PC-9 (cell line): ENCODE measurements at regions not wholly inside any gene's neighbourhood (a gene's known extent, or its start where the extent isn't known, plus 50 kb on each side); places are given as distances from the start of the nearest gene placed in this dataset.

Experiments
- BruUV-seq: library from RNA; stranded (reverse); fragments of 400-500 nt; replicated peaks from 2 replicates; lab custom pipeline; 2021; lab: Mats Ljungman, UMichigan
- CTCF ChIA-PET: fragments of 300-600 bp; sonication (Branson Sonifier 250); formaldehyde crosslinking; loops from one replicate; lab custom pipeline; 2022; ENCODE audit warnings: antibody characterized with exemption; lab: Charles Lee
- POLR2A ChIA-PET: fragments of 300-600 bp; sonication (Branson Sonifier 250); formaldehyde crosslinking; loops from one replicate; lab custom pipeline; 2022; ENCODE audit warnings: antibody characterized with exemption; ENCODE audit not compliant: unreplicated experiment; lab: Charles Lee
- DNase-seq, 2 experiments: peaks; one replicate each; pipeline versions ENCODE4 v3.0.0 to v3.0.0-alpha.2; 2015 to 2022; ENCODE audit warnings: mixed read lengths in 1 of 2
- H2AFZ ChIP-seq: fragments of 200-600 bp; sonication (generic); 2 replicates; pipeline ENCODE4 v1.8.1; 2017; ENCODE audit warnings: antibody characterized with exemption
- H3F3A ChIP-seq: fragments of 200-600 bp; sonication (generic); 2 replicates; pipeline ENCODE4 v1.8.1; 2017; ENCODE audit warnings: antibody characterized with exemption, mild to moderate bottlenecking, low read depth; ENCODE audit not compliant: insufficient read depth
- H3K27ac ChIP-seq: fragments of 200-600 bp; sonication (generic); 2 replicates; pipeline ENCODE4 v1.6.1; 2016; ENCODE audit warnings: mixed run types
- H3K27me3 ChIP-seq: fragments of 200-600 bp; sonication (generic); 2 replicates; pipeline ENCODE4 v1.6.1; 2016; ENCODE audit warnings: low read depth, mixed run types; ENCODE audit not compliant: insufficient read depth
- H3K36me3 ChIP-seq: fragments of 200-600 bp; sonication (generic); 2 replicates; pipeline ENCODE4 v1.6.1; 2016; ENCODE audit warnings: low read depth, mixed run types
- H3K4me1 ChIP-seq: fragments of 200-600 bp; sonication (generic); replicated peaks from 2 replicates; pipeline ENCODE4 v1.6.1; 2016; ENCODE audit warnings: mixed run types; ENCODE audit not compliant: insufficient read depth
- H3K4me2 ChIP-seq: fragments of 200-600 bp; sonication (generic); 2 replicates; pipeline ENCODE4 v1.6.1; 2017; ENCODE audit warnings: mixed run types
- H3K4me3 ChIP-seq: fragments of 200-600 bp; sonication (generic); 2 replicates; pipeline ENCODE4 v1.6.1; 2016; ENCODE audit warnings: mixed run types
- H3K79me2 ChIP-seq: fragments of 200-600 bp; sonication (generic); 2 replicates; pipeline ENCODE4 v1.6.1; 2017; ENCODE audit warnings: low read depth, mixed run types
- H3K9me2 ChIP-seq: fragments of 200-600 bp; sonication (generic); 2 replicates; pipeline ENCODE4 v1.8.1; 2017; ENCODE audit warnings: mild to moderate bottlenecking; ENCODE audit not compliant: insufficient read depth
- H3K9me3 ChIP-seq: fragments of 200-600 bp; sonication (generic); 2 replicates; pipeline ENCODE4 v1.8.1; 2016; ENCODE audit warnings: low read depth; ENCODE audit not compliant: insufficient read depth
- H4K20me1 ChIP-seq: fragments of 200-600 bp; sonication (generic); 2 replicates; pipeline ENCODE4 v1.8.1; 2017; ENCODE audit not compliant: insufficient read depth
- EZH2 ChIP-seq: fragments of 200-600 bp; sonication (generic); IDR thresholded peaks from 2 replicates; pipeline ENCODE4 v1.8.0; 2017; ENCODE audit warnings: antibody characterized with exemption, low read depth
- intact Hi-C: fragments of 100-400 bp; cut with micrococcal nuclease; formaldehyde crosslinking; loops from one replicate; pipeline ENCODE4 v1.10.0; 2022; ENCODE audit not compliant: unreplicated experiment
- TF ChIP-seq, protein P1 (sequence below): fragments of 200-600 bp; sonication (generic); conservative IDR thresholded peaks from 2 replicates; pipeline ENCODE4 v1.6.1; 2017; ENCODE audit warnings: mixed run types, antibody characterized with exemption, mild to moderate bottlenecking, moderate library complexity

DNA sequence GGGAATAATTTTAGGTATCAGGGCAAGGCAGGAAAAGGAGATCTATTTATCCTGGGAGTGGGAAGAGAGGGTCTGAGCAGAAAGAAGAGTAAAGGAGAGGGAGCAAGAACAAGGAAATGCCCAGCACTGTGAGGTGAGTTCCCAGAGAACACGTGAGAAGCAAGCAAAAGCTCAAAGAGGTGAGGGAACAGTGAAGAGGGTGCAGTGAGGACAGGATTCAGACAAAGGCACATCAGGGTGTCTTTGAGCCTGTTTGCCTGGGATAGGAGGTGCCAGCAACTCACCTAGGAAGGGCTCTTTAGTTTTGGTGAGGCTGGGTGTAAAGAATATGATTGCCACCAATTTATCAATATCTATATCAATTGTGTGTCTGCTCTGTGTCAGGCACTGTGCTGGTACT is 88.9 kb upstream of the NRXN3 start:
- intact Hi-C loops = no loop called here
- no peak for DNase-seq
- Histone ChIP-seq H3K36me3 (no peaks in the 10 kb centered on the region), H3K4me3 (no peak overlapping the region), H3K9me3 (no peaks in the 10 kb centered on the region), H3K27ac (no peak overlapping the region), H3K79me2 (no peaks in the 10 kb centered on the region), H3K27me3 (peaks cover 27% of the 10 kb centered on the region), H3F3A (no peaks in the 10 kb centered on the region), H4K20me1 (no peaks in the 10 kb centered on the region), H3K9me2 (no peaks in the 10 kb centered on the region), H3K4me1 (no peaks in the 10 kb centered on the region), H3K4me2 (no peak overlapping the region), H2AFZ (no peak overlapping the region)
- ChIA-PET POLR2A (no interaction called here), CTCF (no interaction called here)
- BruUV-seq = no TSS peak
- TF ChIP-seq EZH2 = no peak
- TF ChIP-seq, protein P1, sequence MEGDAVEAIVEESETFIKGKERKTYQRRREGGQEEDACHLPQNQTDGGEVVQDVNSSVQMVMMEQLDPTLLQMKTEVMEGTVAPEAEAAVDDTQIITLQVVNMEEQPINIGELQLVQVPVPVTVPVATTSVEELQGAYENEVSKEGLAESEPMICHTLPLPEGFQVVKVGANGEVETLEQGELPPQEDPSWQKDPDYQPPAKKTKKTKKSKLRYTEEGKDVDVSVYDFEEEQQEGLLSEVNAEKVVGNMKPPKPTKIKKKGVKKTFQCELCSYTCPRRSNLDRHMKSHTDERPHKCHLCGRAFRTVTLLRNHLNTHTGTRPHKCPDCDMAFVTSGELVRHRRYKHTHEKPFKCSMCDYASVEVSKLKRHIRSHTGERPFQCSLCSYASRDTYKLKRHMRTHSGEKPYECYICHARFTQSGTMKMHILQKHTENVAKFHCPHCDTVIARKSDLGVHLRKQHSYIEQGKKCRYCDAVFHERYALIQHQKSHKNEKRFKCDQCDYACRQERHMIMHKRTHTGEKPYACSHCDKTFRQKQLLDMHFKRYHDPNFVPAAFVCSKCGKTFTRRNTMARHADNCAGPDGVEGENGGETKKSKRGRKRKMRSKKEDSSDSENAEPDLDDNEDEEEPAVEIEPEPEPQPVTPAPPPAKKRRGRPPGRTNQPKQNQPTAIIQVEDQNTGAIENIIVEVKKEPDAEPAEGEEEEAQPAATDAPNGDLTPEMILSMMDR = no peak

DNA sequence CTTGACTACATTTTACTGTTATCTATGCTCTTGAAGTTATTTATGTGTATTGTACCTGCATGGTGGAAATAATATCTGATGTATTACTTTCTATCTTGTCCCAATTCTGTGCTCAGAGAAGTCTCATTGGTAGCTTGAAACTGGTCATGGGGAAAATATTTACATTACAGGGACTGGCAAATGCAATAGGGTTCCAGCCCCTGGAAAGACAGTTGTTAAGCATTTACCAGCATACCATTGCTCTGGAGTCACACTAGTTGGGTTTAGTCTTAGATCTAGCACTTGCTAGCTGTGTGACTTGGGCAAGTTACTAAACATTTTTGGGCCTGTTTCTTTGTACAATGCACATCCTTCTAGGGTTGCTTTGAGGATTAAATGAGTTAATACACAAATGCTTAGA is 86.3 kb upstream of the NRXN3 start:
- ChIA-PET CTCF (no interaction called here), POLR2A (no interaction called here)
- intact Hi-C loops = no loop called here
- no peaks in the 10 kb centered on the region for H3K4me1 ChIP-seq
- no peak overlapping the region for H3K4me3 ChIP-seq
- H3K4me2 ChIP-seq = no peak overlapping the region
- H3K27ac ChIP-seq = no peak overlapping the region
- DNase-seq = no peak
- TF ChIP-seq, protein P1 = no peak
- no peak for TF ChIP-seq EZH2
- H3F3A ChIP-seq = no peaks in the 10 kb centered on the region
- H3K79me2 ChIP-seq = no peaks in the 10 kb centered on the region
- peaks cover 53% of the 10 kb centered on the region for H3K27me3 ChIP-seq
- no peaks in the 10 kb centered on the region for H4K20me1 ChIP-seq
- H3K36me3 ChIP-seq = no peaks in the 10 kb centered on the region
- H3K9me2 ChIP-seq = no peaks in the 10 kb centered on the region
- H2AFZ ChIP-seq = no peak overlapping the region
- no peaks in the 10 kb centered on the region for H3K9me3 ChIP-seq
- no TSS peak for BruUV-seq

DNA sequence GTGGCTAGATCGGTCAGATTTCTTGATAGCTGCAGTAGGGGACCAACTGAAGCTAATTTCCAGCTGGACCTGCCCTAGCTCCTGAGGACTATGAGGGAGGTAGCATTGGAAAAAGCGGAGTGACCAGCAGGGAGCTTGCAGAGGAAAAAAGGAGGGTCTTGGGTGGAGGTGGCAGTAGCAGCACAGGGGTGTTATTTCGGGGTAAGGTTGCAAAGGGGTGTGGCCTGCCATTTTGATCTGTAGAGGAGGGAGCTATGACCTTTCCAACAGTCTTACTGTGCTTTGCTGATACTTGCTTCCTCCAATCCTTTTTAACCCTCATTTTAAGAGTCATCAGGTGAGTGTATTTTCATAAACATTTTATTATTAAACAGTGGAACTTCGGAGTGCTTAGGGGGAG is 83.8 kb upstream of the NRXN3 start:
- H3K27ac ChIP-seq = no peak overlapping the region
- intact Hi-C loops = no loop called here
- no peaks in the 10 kb centered on the region for H3K79me2 ChIP-seq
- no peaks in the 10 kb centered on the region for H3K36me3 ChIP-seq
- H3K4me1 ChIP-seq = no peaks in the 10 kb centered on the region
- no peak overlapping the region for H3K4me2 ChIP-seq
- no peaks in the 10 kb centered on the region for H3K9me2 ChIP-seq
- no peak overlapping the region for H3K4me3 ChIP-seq
- TF ChIP-seq, protein P1 = no peak
- TF ChIP-seq EZH2 = no peak
- H3F3A ChIP-seq = no peaks in the 10 kb centered on the region
- ChIA-PET POLR2A (no interaction called here), CTCF (no interaction called here)
- no TSS peak for BruUV-seq
- no peak for DNase-seq
- peaks cover 66% of the 10 kb centered on the region for H3K27me3 ChIP-seq
- no peaks in the 10 kb centered on the region for H3K9me3 ChIP-seq
- no peak overlapping the region for H2AFZ ChIP-seq
- H4K20me1 ChIP-seq = no peaks in the 10 kb centered on the region
